ENCODE measurements at regions not wholly inside any gene's neighbourhood (a gene's known extent, or its start where the extent isn't known, plus 50 kb on each side); places are given as distances from the start of the nearest gene placed in this dataset.

GRCh38 chr2:126828051-126828450, 70.6 kb upstream of the TEX51 start:
- TF ChIP-seq CTCF (IDR thresholded peaks at IDR 0.05; ENCODE audit: control insufficient read depth, extremely low read depth, insufficient read depth), result no peak
- H3K4me3 ChIP-seq (ENCODE audit: low read depth, low read length), result no peak overlapping the region
- no peak for DNase-seq (ENCODE audit: low read depth)

GRCh38 chr2:126828491-126828890, 70.2 kb upstream of the TEX51 start:
- TF ChIP-seq CTCF (IDR thresholded peaks at IDR 0.05; ENCODE audit: control insufficient read depth, extremely low read depth, insufficient read depth), result no peak
- no peak overlapping the region for H3K4me3 ChIP-seq (ENCODE audit: low read depth, low read length)
- DNase-seq (ENCODE audit: low read depth), result no peak

DNA sequence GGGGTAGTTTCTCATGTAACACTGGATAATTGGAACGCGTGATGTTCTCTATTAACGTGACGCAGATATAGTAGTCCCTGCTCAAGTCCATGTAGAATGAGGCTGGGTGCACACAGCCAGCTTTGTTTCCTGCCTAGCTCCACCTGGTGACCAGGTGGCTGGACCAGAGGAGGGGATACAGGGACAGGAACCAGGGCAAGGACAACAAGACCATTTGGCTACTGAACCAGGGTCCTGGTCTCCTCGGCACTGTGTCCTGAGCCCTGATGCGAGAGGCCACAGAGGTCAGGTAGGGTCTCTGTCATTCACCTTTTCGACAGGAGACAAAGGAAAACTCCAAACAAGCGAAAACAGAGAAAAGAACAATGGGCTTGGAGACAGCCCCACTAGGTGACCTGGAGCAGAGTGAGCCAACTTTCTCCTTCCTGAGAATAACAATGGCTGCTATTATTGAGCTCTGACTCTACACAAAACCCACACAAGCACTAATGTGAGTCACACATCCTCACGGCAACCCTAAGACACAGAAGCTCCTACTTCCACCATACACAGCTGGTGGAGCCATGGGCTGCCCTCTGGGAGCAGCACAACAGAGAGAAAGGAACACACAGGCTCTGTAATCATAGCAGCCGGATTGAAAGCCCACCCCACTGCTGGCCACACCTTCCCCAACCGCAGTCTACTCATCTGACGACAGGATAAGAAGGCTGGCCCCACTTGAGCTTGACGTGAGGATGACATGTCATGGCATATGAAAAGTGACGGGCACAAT, 67.3 kb upstream of the TEX51 start:
- no peak for DNase-seq (ENCODE audit: low read depth)
- no peak overlapping the region for H3K4me3 ChIP-seq (ENCODE audit: low read depth, low read length)
- no peak for TF ChIP-seq CTCF (IDR thresholded peaks at IDR 0.05; ENCODE audit: control insufficient read depth, extremely low read depth, insufficient read depth)

GRCh38 chr2:126832014-126832413, 66.7 kb upstream of the TEX51 start:
- TF ChIP-seq CTCF (IDR thresholded peaks at IDR 0.05; ENCODE audit: control insufficient read depth, extremely low read depth, insufficient read depth), result no peak
- DNase-seq (ENCODE audit: low read depth), result no peak
- H3K4me3 ChIP-seq (ENCODE audit: low read depth, low read length), result no peak overlapping the region

DNA sequence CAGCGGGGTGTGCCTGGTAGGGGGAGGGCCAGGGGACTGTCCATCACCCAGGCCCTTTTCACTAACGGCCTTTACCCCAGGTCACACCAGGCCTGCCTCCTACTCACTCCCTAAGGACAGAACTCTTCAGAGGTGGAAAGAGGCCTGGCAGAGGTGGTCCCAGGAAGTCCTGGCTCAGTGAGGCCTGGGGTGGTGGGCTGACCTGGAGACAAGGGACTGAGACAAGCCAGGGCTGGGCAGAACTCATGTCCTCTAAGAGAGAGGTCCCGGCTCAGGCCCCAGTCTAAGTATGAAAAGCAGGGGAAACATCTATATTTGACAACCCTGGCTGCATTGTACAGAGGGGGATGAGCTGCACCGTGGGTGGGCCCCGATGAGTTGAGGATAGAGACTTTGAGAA, 65.9 kb upstream of the TEX51 start:
- no peak overlapping the region for H3K4me3 ChIP-seq (ENCODE audit: low read depth, low read length)
- no peak for DNase-seq (ENCODE audit: low read depth)
- no peak for TF ChIP-seq CTCF (IDR thresholded peaks at IDR 0.05; ENCODE audit: control insufficient read depth, extremely low read depth, insufficient read depth)

- no peak for DNase-seq (ENCODE audit: low read depth)
- no peak for TF ChIP-seq CTCF (IDR thresholded peaks at IDR 0.05; ENCODE audit: control insufficient read depth, extremely low read depth, insufficient read depth)
- H3K4me3 ChIP-seq (ENCODE audit: low read depth, low read length), result no peak overlapping the region
These were observed 64.6 kb upstream of the TEX51 start for GRCh38 chr2:126834006-126834659.
